Skin epidermis (tissue), 12 donors: ENCODE measurements at regions not wholly inside any gene's neighbourhood (a gene's known extent, or its start where the extent isn't known, plus 50 kb on each side); places are given as distances from the start of the nearest gene placed in this dataset.
A peak's percentile ranks its signal among the peaks of the same experiment; 100 is the strongest.
"Not testable (repeated sequence)": the region's sequence is repeated elsewhere in the genome, so short reads cannot be mapped to it uniquely, and the experiment has no call there.

ENCODE experiments used
- H3K27ac ChIP-seq, 21 experiments: fragments of 200-600 bp; sonication (generic) in 11 of 21; one replicate each; pipeline ENCODE4 v1.5.0; 2020; ENCODE audit warnings: mild to moderate bottlenecking in 3 of 21, inconsistent platforms in 2 of 21, moderate library complexity in 2 of 21
- H3K4me3 ChIP-seq, 7 experiments: fragments of 200-600 bp; sonication (generic) in 2 of 7; one replicate each; pipeline ENCODE4 v1.5.0; 2020; ENCODE audit warnings: inconsistent platforms in 2 of 7, mild to moderate bottlenecking in 2 of 7, moderate library complexity in 1 of 7

GRCh38 chr14:101616202-101616601, 54.9 kb downstream of the DIO3 start:
- H3K27ac ChIP-seq: no peak overlapping the region
- H3K4me3 ChIP-seq: no peak overlapping the region

DNA sequence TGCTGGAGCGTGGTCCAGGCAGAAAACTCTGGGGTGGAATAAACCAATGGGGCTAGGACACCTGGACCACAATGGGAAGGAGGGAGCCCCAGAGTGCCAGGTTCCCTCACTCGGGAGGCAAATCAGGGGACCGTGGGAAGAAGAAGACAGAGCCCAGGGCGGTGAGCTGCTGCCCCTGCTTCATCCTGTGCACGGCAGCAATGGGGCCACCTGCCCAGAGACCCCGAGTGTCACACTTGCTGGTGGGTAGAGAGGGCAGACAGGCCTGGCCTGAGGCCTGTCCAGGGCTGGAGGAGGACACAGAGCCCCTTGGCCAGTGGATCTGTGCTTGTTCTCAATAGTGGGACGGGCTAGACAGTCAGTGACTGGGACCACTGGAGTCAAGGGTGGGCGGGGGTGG, 58.2 kb downstream of the DIO3 start:
- Histone ChIP-seq H3K4me3 (no peak overlapping the region), H3K27ac (no peak overlapping the region)

GRCh38 chr14:101620031-101620788, 58.9 kb downstream of the DIO3 start:
- no peak overlapping the region for H3K4me3 ChIP-seq
- H3K27ac ChIP-seq: no peak overlapping the region

GRCh38 chr14:101620821-101621785, 59.8 kb downstream of the DIO3 start:
- H3K27ac ChIP-seq: no peak overlapping the region
- no peak overlapping the region for H3K4me3 ChIP-seq

- no peak overlapping the region for H3K27ac ChIP-seq
- H3K4me3 ChIP-seq: no peak overlapping the region
These were observed 61.2 kb downstream of the DIO3 start for GRCh38 chr14:101622251-101623076.

GRCh38 chr14:101623077-101623372, 61.7 kb downstream of the DIO3 start:
- H3K27ac ChIP-seq: no peak overlapping the region
- no peak overlapping the region for H3K4me3 ChIP-seq

- Histone ChIP-seq H3K27ac (no peak overlapping the region), H3K4me3 (no peak overlapping the region)
These were observed 62.6 kb downstream of the DIO3 start for GRCh38 chr14:101623685-101624444.

DNA sequence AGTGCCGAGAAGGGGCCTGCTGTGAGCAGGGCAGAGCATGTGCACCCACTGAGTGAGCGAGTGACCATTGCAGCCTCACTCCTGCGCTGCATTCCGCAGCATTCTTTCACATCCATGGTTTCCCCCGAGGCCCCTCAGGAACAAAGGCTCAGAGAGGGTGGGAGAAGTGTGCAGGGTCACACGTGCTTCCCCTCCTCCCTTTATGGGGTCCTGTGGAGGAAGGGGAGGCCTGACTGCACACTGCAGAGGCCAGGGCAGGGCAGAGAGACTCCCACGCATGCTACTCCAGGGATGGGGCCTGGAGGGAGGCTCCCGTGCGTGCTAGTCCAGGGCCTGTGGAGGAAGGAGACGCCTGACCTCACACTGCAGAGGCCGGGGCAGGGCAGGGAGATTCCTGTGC, 63.2 kb downstream of the DIO3 start:
- no peak overlapping the region for H3K4me3 ChIP-seq
- no peak overlapping the region for H3K27ac ChIP-seq

- no peak overlapping the region for H3K4me3 ChIP-seq
- no peak overlapping the region for H3K27ac ChIP-seq
These were observed 64.2 kb downstream of the DIO3 start for GRCh38 chr14:101625336-101626097.

- Histone ChIP-seq H3K27ac (no peak overlapping the region), H3K4me3 (no peak overlapping the region)
These were observed 65.0 kb downstream of the DIO3 start for GRCh38 chr14:101626331-101626730.

DNA sequence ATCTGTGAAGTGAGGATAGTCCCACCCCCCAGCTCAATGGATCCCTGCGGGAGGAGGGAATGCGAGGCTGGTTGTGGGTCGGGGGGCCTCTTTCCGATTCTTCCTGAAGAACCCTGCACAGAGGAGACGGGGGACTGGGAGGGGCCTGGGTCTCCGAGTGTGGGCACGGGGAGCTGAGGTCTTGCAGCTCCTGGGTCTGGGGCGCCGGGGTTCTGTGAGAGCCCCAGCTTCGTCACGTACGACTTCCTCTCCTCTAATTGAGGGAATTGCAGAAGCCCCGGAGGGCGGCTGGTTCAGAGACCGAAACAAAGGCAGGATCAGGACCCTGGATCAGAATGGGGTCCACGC, 66.6 kb downstream of the DIO3 start:
- Histone ChIP-seq H3K27ac (no peak overlapping the region), H3K4me3 (no peak overlapping the region)

- peak overlapping the region in 2 of 21 experiments; percentile 3 to 65 for H3K27ac ChIP-seq
These were observed 67.2 kb downstream of the DIO3 start for GRCh38 chr14:101628471-101628966.

DNA sequence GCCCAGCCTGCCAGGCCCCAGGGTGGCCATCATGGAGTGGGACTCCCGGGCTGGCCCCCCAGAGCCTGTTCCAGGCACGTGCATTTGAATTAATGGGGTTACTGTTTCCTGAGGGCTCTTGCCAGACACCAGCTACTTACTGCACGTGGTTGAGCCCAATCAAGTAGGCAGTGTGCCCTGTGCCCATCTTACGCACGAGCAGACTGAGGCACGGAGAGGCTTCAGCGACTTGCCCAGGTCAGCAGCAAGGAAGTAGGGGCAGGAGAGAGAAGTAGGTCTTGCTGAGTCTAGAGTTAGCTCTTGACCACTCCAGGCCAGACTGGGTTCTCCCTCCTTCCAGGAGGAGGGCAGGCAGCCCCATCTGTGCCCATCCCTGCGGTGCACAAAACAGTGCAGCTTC, 67.7 kb downstream of the DIO3 start:
- Histone ChIP-seq H3K27ac (peak overlapping the region in 2 of 21 experiments; percentile 3 to 65), H3K4me3 (no peak overlapping the region)

More at GRCh38 chr14:101628471-101628966, 67.2 kb downstream of the DIO3 start:
- no peak overlapping the region for H3K4me3 ChIP-seq

DNA sequence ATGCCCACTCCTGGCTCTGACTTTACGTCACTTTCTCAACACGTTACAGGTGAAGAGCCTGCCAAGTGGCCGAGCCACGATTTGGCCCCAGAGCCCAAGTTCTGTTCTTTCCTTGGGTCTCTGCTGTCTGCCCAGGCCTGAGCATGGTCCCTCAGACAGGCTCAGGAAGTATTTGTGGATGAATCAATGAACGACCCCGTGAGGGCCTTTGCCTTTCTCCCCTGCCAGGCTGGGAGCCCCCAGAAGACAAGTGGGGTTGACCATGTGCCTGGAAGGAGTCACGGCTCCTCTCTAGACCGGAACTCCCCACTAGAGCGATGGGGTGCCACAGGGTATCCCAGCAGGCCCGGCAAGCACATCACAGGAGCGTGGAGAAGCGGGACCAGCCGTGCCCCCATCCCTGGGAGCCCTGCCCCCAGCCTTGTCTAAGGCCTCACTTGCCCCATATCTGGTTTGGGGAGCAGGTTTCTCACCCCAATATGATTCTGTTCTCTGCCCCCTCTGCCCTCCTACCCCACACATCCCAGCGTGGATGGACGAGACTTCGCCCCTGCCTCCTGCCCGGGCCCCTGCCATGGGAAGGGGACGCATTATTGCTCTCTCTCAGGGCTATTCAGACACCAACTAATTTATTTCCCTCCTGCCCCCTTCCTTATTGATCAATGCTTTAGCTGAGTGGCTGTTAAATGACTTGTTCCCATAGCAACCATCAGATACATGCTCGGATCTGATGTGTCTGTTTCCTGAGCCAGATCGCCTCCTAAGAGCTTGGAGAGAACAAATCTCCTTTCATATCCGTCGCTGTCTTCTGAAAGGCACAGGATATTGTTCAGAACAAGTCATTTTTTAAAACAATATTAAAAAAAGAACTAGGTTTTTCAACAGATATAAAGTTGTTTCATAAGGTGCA, 69.0 kb downstream of the DIO3 start:
- Histone ChIP-seq H3K27ac (no peak overlapping the region), H3K4me3 (no peak overlapping the region)

GRCh38 chr14:101631199-101631598, 69.9 kb downstream of the DIO3 start:
- H3K4me3 ChIP-seq: no peak overlapping the region
- H3K27ac ChIP-seq: no peak overlapping the region

GRCh38 chr14:101631970-101632369, 70.7 kb downstream of the DIO3 start:
- not testable (repeated sequence) for H3K4me3 ChIP-seq, H3K27ac ChIP-seq

DNA sequence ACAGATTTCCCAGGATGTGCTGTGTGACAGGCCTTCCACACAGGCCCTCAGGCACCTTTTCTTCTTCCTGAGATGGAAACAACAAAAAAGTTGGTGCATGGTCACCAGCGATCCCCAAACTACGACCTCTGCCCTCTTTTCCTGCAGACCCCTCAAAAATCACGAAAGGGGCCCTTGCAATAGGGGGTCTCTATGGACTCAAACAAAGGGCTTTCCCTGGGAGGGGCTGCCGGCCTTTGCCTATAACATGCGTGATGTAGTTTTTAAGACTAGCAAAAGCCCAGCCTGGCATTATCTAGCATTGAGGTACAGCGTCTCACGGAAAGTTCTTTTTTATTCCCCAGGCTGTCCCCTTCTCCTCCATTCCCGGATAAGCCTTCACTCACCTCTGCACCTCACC, 71.2 kb downstream of the DIO3 start:
- H3K4me3 ChIP-seq: no peak overlapping the region
- H3K27ac ChIP-seq: no peak overlapping the region

GRCh38 chr14:101633276-101633675, 72.0 kb downstream of the DIO3 start:
- no peak overlapping the region for H3K4me3 ChIP-seq
- H3K27ac ChIP-seq: no peak overlapping the region
